Karpas-422 (cell line): ENCODE measurements at regions not wholly inside any gene's neighbourhood (a gene's known extent, or its start where the extent isn't known, plus 50 kb on each side); places are given as distances from the start of the nearest gene placed in this dataset.

ENCODE experiments used
- DNase-seq: peaks from one replicate; pipeline ENCODE4 v3.0.0-alpha.2; 2015
- H2AFZ ChIP-seq: fragments of 200-600 bp; sonication (generic); 2 replicates; pipeline ENCODE4 v1.6.1; 2014; ENCODE audit warnings: antibody characterized with exemption, low read length, mixed read lengths
- H3K27ac ChIP-seq: fragments of 200-600 bp; sonication (generic); 2 replicates; pipeline ENCODE4 v1.5.1; 2014; ENCODE audit warnings: mild to moderate bottlenecking, low read length, moderate library complexity
- H3K27me3 ChIP-seq: fragments of 200-600 bp; sonication (generic); 2 replicates; pipeline ENCODE4 v1.6.1; 2014; ENCODE audit warnings: low read length, mixed read lengths
- H3K36me3 ChIP-seq: fragments of 200-600 bp; sonication (generic); 2 replicates; pipeline ENCODE4 v1.6.1; 2014; ENCODE audit warnings: low read length, mixed read lengths; ENCODE audit not compliant: insufficient read depth
- H3K4me1 ChIP-seq: fragments of 200-600 bp; sonication (generic); 2 replicates; pipeline ENCODE4 v1.6.1; 2014; ENCODE audit warnings: mild to moderate bottlenecking, low read length, mixed read lengths
- H3K4me2 ChIP-seq: fragments of 200-600 bp; sonication (generic); 2 replicates; pipeline ENCODE4 v1.6.1; 2014; ENCODE audit warnings: low read length, low read depth, mild to moderate bottlenecking; ENCODE audit not compliant: poor library complexity, severe bottlenecking
- H3K4me3 ChIP-seq: fragments of 200-600 bp; sonication (generic); 2 replicates; pipeline ENCODE4 v1.5.1; 2014; ENCODE audit warnings: mild to moderate bottlenecking, antibody characterized with exemption, low read length, mixed read lengths
- H3K79me2 ChIP-seq: fragments of 200-600 bp; sonication (generic); 2 replicates; pipeline ENCODE4 v1.6.1; 2014; ENCODE audit warnings: mild to moderate bottlenecking, low read length, mixed read lengths
- H3K9ac ChIP-seq: fragments of 200-600 bp; sonication (generic); 2 replicates; pipeline ENCODE4 v1.6.0; 2014; ENCODE audit warnings: low read length
- H3K9me2 ChIP-seq: fragments of 200-600 bp; sonication (generic), shearing (Covaris generic); replicated peaks from 2 replicates; pipeline ENCODE4 v1.6.0; 2014; ENCODE audit warnings: mild to moderate bottlenecking, low read length, moderate library complexity; ENCODE audit not compliant: insufficient read depth
- H3K9me3 ChIP-seq: fragments of 300-700, 200-600 bp; sonication (generic); 2 replicates; pipeline ENCODE4 v1.6.1; 2014; ENCODE audit warnings: low read length, mixed read lengths
- H4K20me1 ChIP-seq: fragments of 200-600 bp; sonication (generic); 2 replicates; pipeline ENCODE4 v1.6.1; 2014; ENCODE audit warnings: mild to moderate bottlenecking, antibody characterized with exemption, low read length, low read depth; ENCODE audit not compliant: insufficient read depth

DNA sequence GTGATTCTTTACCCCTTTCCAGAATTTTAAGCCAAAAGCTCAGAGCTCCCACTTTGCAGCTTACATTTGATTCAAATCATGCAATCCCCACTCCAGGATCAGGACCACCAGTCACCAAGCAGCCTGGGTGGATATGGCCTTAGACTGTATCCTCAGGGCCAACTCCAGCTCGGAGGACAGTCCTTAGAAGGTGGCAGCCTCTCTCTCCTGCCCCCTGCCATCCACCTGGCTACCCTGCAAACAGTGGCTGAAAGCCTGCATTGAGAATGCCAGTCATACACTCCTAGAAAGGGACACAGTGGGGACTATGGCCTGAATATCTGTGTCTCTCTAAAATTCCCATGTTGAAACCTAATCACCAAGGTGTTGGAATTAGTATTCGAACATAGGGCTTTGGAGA, 50.0 kb upstream of the KCNMA1 start:
- no peaks in the 10 kb centered on the region for H3K79me2 ChIP-seq
- H3K27ac ChIP-seq: no peak overlapping the region
- H3K4me2 ChIP-seq: no peak overlapping the region
- DNase-seq: no peak
- peaks cover 11% of the 10 kb centered on the region for H3K4me1 ChIP-seq
- no peaks in the 10 kb centered on the region for H3K36me3 ChIP-seq
- H3K9me2 ChIP-seq: no peaks in the 10 kb centered on the region
- H3K27me3 ChIP-seq: no peaks in the 10 kb centered on the region
- no peak overlapping the region for H2AFZ ChIP-seq
- H3K4me3 ChIP-seq: no peak overlapping the region
- H3K9ac ChIP-seq: no peak overlapping the region
- H4K20me1 ChIP-seq: no peaks in the 10 kb centered on the region
- no peaks in the 10 kb centered on the region; the same call in 1 of the 2 replicates for H3K9me3 ChIP-seq
